HG03378 (cell line): ENCODE measurements at regions not wholly inside any gene's neighbourhood (a gene's known extent, or its start where the extent isn't known, plus 50 kb on each side); places are given as distances from the start of the nearest gene placed in this dataset.

ENCODE experiments used
- ATAC-seq: cut with Tn5 transposase; IDR thresholded peaks from one replicate; pipeline ENCODE4 v1.9.1; 2021; ENCODE audit warnings: mild to moderate bottlenecking, moderate library complexity; ENCODE audit not compliant: unreplicated experiment

DNA sequence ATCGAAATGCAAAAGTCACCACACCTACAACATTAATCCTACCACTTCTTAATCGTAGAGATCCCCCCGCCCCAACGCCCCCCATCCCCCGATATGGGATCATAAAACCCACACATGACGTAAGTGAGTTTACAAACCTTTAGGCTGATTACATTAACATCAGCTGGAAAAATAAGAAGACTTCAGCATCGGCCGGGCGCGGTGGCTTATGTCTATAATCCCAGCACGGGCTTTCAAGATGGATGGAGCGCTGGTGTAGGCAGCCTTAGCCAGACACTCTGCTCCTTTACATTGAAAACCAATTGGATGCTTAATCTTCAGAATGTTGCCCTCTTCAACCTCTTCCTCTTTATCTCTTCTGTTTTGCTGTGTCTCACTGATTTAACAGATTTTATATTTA is 1376.0 kb downstream of the MAT2B start:
- no peak for ATAC-seq

DNA sequence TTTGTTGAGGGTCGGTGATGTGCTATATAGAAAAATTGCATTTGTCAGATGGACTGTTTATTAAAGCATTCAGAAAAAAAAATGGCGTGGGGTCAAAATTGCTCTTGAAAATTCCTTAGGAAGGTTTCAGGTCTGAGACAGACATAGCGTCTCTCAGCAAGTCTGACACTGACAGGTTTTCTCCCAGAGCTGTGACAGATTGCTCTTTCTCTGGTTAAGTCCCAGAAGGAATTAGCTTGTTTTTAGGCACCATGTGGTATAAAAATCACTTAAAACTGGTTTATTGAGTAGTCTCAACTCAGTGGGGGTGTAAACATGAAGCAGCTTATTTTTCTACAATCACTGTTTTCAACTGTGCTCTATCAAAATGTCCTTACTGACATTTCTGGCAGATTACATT is 1379.8 kb downstream of the MAT2B start:
- no peak for ATAC-seq

DNA sequence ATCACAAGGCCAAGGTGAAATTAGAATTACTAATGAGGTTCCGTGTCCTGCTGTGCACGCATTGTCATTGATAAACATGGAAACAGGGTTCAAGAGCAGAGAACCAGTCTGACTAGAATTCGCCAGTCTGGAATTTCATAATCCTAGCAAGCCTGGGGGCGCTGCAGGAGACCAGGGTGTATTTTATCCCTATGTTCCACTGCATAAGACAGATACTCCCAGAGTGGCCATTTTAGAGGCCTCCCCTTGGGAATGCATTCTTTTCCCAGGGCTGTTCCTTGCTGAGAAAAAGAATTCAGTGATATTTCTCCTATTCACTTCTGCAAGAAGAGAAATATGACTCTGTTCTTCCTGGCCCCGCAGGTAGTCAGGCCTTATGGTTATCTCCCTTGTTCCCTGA is 1387.7 kb downstream of the MAT2B start:
- ATAC-seq: no peak

DNA sequence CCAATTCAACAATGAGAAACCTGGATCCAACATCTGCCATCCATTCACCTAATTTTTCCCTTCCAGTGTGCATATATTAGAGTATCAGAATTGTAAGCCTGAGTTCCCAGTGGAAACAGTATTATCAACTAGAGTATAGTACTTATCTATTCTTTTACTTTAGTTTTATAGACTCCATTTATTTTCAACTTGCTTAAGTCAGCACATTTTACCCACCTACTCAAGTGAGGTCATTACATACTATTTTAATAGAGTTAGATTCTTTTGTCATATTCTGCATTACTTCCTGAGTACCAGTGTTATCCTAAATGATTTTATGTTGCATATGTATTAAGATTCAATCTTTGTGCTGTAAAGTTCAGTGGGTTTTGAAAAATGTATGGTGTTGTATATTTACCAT is 1393.3 kb downstream of the MAT2B start:
- ATAC-seq: no peak

DNA sequence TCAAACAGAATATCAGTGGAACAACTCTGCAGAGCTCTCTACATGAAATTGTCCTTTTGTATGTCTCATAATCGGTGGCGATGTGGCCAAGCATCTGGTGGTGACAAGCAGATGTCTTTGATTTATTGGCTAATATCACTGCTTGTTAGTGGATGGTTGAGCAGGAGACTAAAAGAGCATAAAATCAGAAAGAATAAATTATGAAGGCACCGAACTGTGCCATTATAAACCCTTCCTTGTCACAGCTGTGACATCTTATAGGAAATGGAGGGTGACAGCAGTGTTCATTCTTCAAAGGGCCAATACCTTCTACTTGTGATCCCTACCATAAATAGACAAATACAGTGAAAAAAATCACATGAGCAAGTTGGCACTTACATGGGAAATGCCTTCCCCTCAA is 1404.3 kb downstream of the MAT2B start:
- no peak for ATAC-seq

DNA sequence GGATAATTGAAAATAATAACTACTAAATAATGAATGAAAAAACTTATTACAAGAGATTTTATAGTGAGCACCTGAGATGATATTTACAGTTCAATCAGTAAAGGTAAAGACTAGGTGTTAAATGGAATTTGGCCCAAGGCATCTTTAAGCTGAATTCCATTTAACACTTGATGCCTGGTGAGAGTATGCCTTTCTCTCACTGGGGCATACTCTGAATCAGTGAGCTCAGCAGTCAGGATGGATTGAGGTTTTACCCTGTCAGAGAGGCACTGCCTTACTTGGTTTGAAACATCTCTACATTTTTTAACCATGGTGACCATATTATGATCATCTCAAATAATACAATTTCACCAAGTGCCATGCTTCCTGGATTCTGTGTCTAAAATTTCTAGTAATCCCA is 1416.3 kb downstream of the MAT2B start:
- ATAC-seq: no peak

DNA sequence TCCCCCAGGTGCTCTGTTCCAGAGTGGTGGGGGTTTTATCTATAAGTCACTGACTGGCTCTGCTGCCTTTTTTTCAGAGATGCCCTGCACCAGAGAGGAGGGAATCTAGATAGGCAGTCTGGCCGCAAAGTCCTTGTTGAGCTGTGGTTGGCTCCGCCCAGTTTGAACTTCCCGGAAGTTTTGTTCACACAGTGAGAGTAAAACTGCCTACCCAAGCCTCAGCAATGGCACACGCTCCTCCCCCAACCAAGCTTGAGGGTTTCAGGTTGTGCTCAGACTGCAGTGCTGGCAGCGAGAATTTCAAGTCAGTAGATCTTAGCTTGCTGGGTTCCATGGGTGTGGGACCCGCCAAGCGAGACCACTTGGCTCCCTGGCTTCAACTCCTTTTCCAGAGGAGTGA is 1428.6 kb downstream of the MAT2B start:
- no peak for ATAC-seq

DNA sequence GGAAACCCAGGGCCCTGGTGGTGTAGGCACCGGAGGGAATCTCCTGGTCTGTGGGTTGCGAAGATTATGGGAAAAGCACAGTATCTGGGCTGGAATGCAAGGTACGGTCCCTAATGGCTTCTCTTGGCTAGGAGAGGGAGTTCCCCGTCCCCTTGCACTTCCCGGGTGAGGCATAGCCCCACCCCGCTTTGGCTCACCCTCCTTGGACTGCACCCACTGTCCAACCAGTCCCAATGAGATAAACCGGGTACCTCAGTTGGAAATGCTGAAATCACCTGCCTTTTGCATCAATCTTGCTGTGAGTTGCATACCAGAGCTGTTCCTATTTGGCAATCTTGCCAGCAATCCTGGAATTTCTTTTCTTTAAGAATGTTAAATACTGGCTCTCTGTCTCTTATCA is 1429.1 kb downstream of the MAT2B start:
- no peak for ATAC-seq

DNA sequence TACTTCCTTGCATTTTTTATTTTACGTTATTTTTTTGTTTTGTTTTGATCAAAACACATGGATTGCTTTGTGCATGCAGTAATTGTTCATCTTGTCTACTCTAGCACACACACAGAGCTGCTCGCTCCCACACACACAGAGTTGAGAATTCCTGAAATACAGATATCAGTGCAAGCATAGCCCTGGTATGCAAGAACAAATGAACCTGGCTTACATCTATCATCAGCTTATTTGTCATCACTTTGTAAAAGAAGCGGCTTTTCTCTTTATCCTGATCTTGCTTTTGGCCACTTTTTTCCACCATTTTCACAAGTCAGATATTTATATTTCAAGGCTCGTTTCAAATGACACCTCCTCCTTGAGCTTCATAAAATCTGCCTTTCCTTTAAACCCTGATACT is 1435.7 kb downstream of the MAT2B start:
- ATAC-seq: no peak

DNA sequence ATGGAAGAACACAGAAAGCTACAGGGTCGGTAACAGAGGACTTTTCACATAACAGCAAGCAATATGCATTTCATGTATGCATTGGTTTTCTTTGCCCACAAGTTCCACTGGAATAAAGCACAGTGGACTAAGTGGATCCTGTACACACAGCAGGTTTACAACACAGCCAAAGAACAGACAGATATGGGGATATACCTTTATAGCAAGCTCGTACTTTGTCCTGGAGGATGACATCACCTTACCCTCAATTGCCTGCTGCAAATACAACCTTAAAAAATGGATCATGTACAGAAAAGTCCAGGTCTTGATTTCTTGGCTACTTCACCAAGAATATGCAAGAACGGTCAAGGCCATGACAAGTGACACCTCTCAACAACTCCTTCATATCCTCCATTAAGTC is 1445.5 kb downstream of the MAT2B start:
- no peak for ATAC-seq

DNA sequence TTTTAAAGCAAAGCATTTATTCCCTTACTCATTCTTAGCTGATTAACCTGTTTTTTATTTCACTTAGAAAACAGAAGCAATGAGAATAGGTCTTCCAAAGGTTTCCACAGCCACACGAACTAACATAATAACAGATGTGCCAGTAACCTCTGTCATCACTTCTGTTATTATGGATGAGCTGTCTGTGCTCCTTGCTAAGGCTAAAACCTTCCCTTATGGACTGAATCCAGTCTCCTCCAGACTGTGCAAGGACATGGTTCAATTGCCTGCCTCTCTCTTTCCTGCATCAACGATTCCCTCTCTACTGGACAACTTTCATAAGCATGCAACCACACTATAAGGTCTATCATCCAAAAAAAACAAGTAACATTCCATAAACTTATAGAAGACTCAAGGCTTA is 1446.2 kb downstream of the MAT2B start:
- no peak for ATAC-seq

DNA sequence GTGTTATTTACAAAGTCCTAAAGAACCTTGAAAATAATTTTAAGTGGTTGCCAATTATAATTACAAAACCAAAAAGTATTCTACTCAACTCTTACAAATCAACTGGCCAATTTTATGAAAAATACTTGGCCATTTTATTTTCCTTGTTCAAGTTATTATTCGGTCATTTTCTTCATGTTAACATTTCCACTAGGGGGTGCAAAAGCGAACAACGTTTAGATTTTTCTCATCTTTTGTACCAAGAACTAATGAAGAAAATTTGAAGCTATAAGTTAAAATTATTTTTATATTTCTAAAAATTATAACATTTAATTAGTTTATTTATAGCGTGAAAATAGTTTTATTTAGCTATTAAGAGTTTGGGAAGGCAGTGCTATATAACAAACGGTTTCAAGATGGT is 1453.3 kb downstream of the MAT2B start:
- ATAC-seq: no peak

DNA sequence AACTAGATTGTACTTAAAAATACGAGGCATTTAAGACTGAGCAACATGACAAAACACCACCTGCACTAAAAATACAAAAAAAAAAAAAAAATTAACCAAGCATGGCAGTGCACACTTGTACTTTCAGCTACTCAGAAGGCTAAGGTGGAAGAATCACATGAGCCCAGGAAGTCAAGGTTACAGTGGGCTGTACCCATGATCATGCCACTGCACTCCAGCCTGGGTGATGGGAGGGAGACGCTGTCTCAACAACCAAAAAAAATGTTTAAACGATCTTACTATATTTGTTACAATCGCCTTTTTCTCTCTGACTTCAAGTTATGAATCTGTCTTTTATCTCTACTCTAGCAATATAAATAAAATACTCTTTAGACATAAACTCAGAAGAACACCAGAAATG is 1454.3 kb downstream of the MAT2B start:
- ATAC-seq: no peak

DNA sequence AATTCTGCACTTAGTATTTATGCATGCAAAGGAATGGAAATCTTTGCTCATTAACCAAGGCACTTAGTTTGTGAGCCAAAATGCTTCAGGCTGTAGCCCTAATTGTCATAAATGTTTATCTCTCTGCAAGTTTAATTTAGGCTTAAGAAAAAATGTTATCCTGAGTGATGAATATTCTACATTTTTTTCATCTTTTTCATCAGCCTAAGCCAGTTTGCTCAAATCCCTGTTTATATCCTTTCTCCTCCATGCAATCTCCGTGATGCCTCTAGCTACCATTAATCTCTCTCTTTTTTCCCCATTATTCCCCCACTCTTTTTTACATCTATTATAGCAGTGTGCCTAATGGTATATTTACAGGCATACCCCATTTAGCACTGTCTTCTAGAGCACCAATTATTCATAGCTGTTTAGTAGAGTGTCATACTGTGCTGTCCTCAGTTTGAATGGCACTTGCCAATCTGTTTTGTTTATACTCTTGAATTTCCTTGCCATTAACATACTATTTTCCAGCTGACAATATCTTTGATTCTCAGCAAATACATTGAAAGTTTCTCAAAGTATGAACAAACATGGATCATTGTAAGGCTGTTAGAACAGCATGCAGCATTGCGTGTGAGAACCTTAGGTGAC is 1457.0 kb downstream of the MAT2B start:
- ATAC-seq: no peak

DNA sequence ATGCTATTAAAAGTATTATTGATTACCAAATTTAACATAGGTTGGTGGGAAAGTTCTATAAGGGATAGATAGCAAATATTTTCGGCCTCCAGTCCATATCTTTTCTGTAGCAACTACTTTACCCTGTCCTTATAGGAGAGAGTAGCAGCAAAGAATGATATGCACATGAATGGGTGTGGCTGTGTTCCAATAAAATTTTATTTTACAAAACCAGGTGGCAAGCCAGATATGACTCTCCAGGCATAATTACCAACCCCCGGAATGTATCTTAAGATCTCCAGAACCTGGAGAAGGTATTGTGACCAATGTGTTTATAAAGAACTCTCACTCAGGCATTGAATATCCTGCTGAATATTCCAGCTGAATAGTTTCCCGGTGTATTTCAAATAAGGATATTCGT is 1461.2 kb downstream of the MAT2B start:
- ATAC-seq: no peak

DNA sequence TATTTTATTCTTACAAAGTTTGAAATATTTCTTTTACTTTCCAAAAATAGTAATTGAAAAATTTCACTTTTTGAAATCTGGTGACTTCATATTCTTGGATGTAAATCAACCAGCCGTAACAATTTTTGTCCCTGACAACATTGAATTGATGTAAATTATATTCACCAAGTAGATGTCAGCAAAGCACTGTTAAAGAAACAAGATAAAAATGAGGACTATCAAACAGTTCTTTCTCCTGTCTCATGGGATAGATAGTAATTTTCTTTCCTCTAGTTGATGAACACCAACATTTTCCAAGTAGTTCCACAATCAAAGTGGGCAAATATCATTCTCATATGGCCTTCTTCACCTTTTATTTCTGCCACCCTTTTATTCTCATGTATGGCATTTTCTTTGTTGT is 1461.9 kb downstream of the MAT2B start:
- ATAC-seq: no peak

DNA sequence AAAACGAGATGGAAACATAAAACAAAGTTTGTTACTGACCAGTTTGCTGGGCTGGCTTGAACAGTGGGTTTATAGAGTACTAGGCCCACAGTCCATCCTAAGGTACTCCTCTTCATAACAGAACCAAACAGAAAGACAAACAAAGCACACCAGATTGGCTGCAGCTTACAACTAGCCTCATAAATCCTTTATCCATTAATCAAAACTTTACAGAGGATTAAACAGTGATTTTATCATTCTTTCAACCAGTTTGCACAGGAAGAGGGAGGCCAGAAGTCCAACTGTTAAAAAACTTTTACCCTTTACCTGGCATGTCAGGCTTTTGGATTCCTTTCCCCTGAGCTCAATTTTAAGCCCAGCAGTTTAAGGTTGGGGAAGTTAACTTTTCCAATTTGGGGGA is 1467.6 kb downstream of the MAT2B start:
- ATAC-seq: no peak

DNA sequence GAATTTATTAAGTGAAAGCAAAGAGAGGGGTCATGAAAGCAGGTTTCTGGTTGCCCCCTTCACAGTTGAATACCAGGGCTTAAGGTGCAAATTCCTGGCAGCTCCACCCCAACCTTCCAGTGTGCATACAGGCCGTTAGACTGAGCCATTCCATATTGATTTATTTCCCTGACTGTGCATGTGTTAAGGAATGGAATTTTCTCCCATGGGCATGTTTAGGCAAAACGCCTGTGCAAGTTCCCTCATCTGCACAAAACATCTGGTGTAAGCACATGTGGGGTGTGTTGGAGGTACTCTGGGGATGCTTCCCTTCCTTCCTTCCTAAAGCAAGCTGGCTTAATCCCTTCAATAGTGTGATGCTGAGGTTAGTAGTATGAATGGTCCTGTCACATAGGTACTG is 1470.6 kb downstream of the MAT2B start:
- ATAC-seq: no peak

DNA sequence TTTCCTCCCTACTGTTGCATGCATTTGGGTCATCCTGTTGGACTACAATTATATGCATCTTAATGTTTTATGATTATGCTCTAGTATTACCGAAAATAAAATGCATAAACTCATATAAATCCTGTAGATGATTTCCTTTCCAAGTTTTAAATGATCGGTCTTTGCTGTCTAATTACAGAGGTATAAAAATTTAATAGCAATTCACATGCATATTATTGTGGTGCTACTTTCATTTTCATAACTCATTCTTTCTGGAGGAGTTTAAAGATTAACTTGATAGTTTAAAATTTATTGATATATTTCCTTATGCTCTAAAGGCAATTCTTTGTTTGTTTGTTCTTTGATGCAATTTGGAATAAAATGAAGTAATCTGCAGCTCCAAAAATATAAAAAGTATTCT is 1475.1 kb downstream of the MAT2B start:
- ATAC-seq: no peak

DNA sequence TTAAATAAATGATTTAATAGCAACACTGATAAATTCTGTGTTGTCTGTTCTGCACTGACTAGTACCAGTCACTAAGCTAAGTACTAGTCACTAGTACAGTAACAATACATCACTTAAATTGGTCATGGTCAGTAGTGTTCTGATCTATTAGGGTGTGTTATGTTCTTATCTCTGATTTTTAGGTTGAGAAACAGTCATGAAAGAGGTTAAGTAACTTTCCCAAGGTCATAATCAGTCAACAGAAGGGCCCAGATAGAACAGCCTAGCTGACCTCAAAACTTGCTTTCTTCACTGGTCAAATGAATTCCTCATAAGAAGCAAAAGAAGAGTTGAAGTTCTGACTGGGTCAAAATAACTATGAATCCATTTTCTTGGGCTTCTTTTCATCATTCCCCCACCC is 1492.7 kb downstream of the MAT2B start:
- ATAC-seq: no peak

DNA sequence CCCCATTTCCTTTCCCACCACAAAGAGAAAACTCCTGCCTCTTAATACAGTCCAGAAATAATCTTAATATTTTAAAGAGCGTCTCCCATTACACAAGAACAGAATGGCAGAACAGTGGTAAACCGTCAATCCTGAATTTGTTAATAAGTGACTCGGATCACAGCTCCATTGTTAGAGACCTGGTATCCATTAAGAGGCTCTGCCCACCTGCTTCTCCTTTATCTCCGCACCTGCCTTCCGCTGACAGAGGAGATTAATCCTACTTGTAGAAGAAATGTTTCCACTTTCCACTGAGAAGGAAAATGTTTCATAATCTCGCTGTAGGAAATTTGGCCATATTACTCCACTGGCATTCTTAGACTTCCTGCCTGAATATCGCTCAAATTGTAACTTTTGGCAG is 1493.2 kb downstream of the MAT2B start:
- no peak for ATAC-seq

DNA sequence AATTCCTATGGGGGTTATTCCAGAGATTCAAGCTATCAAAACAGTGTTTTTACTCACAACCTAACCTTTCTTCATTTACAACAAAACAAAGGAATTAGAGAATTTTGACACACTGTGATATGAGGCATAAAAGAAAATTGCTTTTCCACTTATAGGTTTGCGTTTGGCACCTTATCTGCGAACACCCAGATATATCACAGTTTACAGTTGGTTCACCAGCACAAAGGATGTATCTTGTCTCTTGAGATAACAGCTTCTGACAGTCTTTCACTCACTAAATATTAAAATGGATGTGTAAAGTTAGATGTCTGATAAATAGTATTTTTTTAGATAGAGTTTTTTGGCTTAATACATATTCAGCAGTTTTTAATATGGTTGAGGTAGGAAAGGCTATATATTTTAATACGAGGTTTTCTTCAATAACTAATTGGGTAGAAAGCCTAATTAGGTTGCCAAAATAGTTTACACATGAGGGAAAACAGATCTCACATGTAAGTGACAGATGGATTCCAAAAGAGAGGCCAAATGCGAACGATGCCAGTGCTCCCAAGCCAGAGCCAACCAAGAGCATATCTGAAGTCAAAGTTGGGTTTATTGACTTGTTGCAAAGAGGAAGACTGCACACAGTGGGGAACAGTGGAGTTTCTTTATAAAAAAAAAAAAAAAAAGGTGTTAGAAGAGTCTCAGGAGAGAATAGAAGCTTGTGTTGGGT is 1495.2 kb downstream of the MAT2B start:
- ATAC-seq: no peak

DNA sequence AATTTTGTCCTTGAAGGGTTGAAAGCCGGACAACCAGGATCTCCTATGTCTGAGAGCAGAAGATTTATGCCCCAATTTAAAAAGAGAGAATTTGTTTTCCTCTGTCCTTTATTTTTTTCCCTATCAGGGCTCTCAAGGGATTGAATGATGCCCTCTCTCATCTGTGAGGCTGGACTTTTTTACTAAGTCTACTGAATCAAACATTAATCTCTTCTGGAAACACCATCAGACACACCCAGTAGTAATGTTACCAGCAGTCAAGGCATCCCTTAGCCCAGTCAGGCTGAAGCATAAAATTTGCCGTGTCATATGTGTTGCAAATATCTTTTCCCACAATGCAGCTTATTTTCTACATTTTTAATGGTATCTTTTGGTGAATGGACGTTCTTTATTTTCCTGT is 1497.9 kb downstream of the MAT2B start:
- ATAC-seq: no peak
